ENCODE measurements at regions not wholly inside any gene's neighbourhood (a gene's known extent, or its start where the extent isn't known, plus 50 kb on each side); places are given as distances from the start of the nearest gene placed in this dataset.

DNA sequence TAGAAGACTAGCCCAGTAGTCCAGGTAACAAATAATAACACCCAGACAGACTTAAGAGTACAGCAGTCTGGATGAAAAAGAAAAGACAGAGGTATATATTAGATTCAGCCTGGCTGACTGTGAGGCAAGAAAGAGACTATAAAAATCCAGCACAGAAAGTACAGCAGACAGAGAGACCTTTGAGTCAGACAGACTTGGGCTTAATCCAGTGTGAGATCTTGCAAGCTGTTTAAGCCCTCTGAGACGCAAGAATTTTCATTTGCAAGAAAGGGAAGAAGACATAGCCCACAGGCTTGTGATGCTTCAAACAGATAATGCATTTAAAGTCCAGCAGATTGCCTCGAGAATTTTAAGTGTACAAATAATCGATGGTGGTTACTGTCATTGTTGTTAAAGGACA, 471.4 kb downstream of the LIG4 start:
- Histone ChIP-seq H3K27me3 (replicated peaks; ENCODE audit: insufficient read depth, low read depth, low read length, poor library complexity) (no peaks in the 10 kb centered on the region), H3K4me3 (ENCODE audit: low read depth, low read length, poor library complexity, severe bottlenecking) (no peak overlapping the region), H3K36me3 (ENCODE audit: insufficient read depth, low read length, poor library complexity, severe bottlenecking) (no peaks in the 10 kb centered on the region), H3K9me3 (ENCODE audit: low read depth, low read length, poor library complexity, severe bottlenecking) (no peaks in the 10 kb centered on the region), H3K4me1 (ENCODE audit: insufficient read depth, low read length, poor library complexity, severe bottlenecking) (no peaks in the 10 kb centered on the region), H3K27ac (ENCODE audit: low read depth, low read length, poor library complexity, severe bottlenecking) (no peak overlapping the region)
- no peak for DNase-seq (ENCODE audit: low spot score)
- no TSS peak for BruUV-seq (replicated peaks)
- ChIA-PET POLR2A (ENCODE audit: low non-redundant PET) (no interaction called here), CTCF (no interaction called here)
- no peak for TF ChIP-seq EZH2 (IDR thresholded peaks at IDR 0.05; ENCODE audit: borderline replicate concordance, low read depth, low read length, poor library complexity, severe bottlenecking)
- TF ChIP-seq, protein P1, sequence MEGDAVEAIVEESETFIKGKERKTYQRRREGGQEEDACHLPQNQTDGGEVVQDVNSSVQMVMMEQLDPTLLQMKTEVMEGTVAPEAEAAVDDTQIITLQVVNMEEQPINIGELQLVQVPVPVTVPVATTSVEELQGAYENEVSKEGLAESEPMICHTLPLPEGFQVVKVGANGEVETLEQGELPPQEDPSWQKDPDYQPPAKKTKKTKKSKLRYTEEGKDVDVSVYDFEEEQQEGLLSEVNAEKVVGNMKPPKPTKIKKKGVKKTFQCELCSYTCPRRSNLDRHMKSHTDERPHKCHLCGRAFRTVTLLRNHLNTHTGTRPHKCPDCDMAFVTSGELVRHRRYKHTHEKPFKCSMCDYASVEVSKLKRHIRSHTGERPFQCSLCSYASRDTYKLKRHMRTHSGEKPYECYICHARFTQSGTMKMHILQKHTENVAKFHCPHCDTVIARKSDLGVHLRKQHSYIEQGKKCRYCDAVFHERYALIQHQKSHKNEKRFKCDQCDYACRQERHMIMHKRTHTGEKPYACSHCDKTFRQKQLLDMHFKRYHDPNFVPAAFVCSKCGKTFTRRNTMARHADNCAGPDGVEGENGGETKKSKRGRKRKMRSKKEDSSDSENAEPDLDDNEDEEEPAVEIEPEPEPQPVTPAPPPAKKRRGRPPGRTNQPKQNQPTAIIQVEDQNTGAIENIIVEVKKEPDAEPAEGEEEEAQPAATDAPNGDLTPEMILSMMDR (conservative IDR thresholded peaks at IDR 0.05; ENCODE audit: low read depth, low read length), result no peak
- intact Hi-C loops (cut with micrococcal nuclease; ENCODE audit: unreplicated experiment), result no loop called here

DNA sequence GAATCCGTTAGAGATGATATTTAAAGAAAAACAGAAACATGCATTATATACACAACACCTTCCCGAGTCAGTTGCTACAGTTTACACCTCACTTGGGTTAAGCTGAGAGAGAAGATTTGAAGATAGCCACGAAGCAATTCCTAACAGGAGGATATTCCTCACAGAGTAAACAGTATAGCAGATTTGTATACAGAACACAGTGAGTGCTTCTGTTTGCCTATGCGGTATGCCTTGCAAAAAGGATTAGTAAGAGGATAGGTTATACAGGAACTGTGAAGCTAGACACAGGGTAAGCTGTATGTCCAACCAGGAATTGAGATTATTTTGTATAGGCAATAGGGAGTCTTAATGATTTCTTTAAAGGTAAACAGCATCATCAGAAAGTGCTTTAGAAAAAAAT, 471.8 kb downstream of the LIG4 start:
- intact Hi-C loops (cut with micrococcal nuclease; ENCODE audit: unreplicated experiment), result no loop called here
- no peak for TF ChIP-seq EZH2 (IDR thresholded peaks at IDR 0.05; ENCODE audit: borderline replicate concordance, low read depth, low read length, poor library complexity, severe bottlenecking)
- TF ChIP-seq, protein P1 (conservative IDR thresholded peaks at IDR 0.05; ENCODE audit: low read depth, low read length), result no peak
- DNase-seq (ENCODE audit: low spot score), result no peak
- ChIA-PET CTCF (no interaction called here), POLR2A (ENCODE audit: low non-redundant PET) (no interaction called here)
- Histone ChIP-seq H3K36me3 (ENCODE audit: insufficient read depth, low read length, poor library complexity, severe bottlenecking) (no peaks in the 10 kb centered on the region), H3K9me3 (ENCODE audit: low read depth, low read length, poor library complexity, severe bottlenecking) (no peaks in the 10 kb centered on the region), H3K4me3 (ENCODE audit: low read depth, low read length, poor library complexity, severe bottlenecking) (no peak overlapping the region), H3K27me3 (replicated peaks; ENCODE audit: insufficient read depth, low read depth, low read length, poor library complexity) (no peaks in the 10 kb centered on the region), H3K27ac (ENCODE audit: low read depth, low read length, poor library complexity, severe bottlenecking) (no peak overlapping the region), H3K4me1 (ENCODE audit: insufficient read depth, low read length, poor library complexity, severe bottlenecking) (no peaks in the 10 kb centered on the region)
- BruUV-seq (replicated peaks), result no TSS peak

DNA sequence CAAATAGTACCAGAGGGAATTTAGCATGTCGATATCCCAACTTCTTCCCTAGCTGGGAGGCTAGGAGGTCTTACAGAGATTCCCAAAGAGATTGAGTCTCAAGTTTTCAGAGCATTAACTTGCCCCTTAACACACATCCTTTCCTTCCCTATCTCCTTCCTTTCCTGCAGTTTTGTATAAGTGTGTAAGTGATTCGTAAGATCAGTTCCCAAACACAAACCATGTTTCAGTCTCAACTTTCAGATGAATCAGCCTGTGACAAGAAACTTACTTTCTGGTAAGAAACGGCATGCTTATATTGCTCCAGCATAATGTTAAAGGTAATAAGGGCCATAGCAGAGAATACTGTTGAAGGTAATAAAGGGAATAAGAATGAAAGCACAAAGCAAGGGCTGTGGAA, 472.2 kb downstream of the LIG4 start:
- Histone ChIP-seq H3K27ac (ENCODE audit: low read depth, low read length, poor library complexity, severe bottlenecking) (no peak overlapping the region), H3K36me3 (ENCODE audit: insufficient read depth, low read length, poor library complexity, severe bottlenecking) (no peaks in the 10 kb centered on the region), H3K4me1 (ENCODE audit: insufficient read depth, low read length, poor library complexity, severe bottlenecking) (no peaks in the 10 kb centered on the region), H3K4me3 (ENCODE audit: low read depth, low read length, poor library complexity, severe bottlenecking) (no peak overlapping the region), H3K9me3 (ENCODE audit: low read depth, low read length, poor library complexity, severe bottlenecking) (no peaks in the 10 kb centered on the region), H3K27me3 (replicated peaks; ENCODE audit: insufficient read depth, low read depth, low read length, poor library complexity) (no peaks in the 10 kb centered on the region)
- ChIA-PET POLR2A (ENCODE audit: low non-redundant PET) (no interaction called here), CTCF (no interaction called here)
- TF ChIP-seq, protein P1 (conservative IDR thresholded peaks at IDR 0.05; ENCODE audit: low read depth, low read length), result no peak
- TF ChIP-seq EZH2 (IDR thresholded peaks at IDR 0.05; ENCODE audit: borderline replicate concordance, low read depth, low read length, poor library complexity, severe bottlenecking), result no peak
- BruUV-seq (replicated peaks), result no TSS peak
- intact Hi-C loops (cut with micrococcal nuclease; ENCODE audit: unreplicated experiment), result no loop called here
- DNase-seq (ENCODE audit: low spot score), result no peak

Measured in A673 (cell line).